HEK293 (cell line): ENCODE measurements at regions not wholly inside any gene's neighbourhood (a gene's known extent, or its start where the extent isn't known, plus 50 kb on each side); places are given as distances from the start of the nearest gene placed in this dataset.

Source experiments
- CTCF ChIA-PET: fragments of 350-600 bp; formaldehyde crosslinking; extraction: SDS; loops from one replicate; lab custom pipeline; 2021; ENCODE audit warnings: antibody characterized with exemption; lab: Yijun Ruan, JAX
- POLR2A ChIA-PET: fragments of 300-600 bp; formaldehyde crosslinking; extraction: SDS; loops from one replicate; lab custom pipeline; 2020; ENCODE audit warnings: antibody characterized with exemption, inconsistent platforms; lab: Yijun Ruan, JAX
- H3K27ac ChIP-seq: fragments of 200-500 bp; sonication (Bioruptor generic); 2 replicates; pipeline ENCODE4 v1.5.1; 2014; ENCODE audit warnings: low read depth, low read length, control low read depth, inconsistent platforms; ENCODE audit errors: extremely low read depth
- H3K36me3 ChIP-seq, 2 experiments: fragments of 200-500 bp in 1 of 2; sonication (Bioruptor generic) in 1 of 2; 1 replicate in 1 of 2; 2 replicates in 1 of 2; pipeline ENCODE4 v1.5.1; 2014 to 2017; ENCODE audit warnings: inconsistent platforms in 2 of 2, low read length in 2 of 2; ENCODE audit not compliant: control insufficient read depth in 2 of 2, insufficient read depth in 1 of 2
- H3K4me1 ChIP-seq: fragments of 200-500 bp; sonication (Bioruptor generic); 2 replicates; pipeline ENCODE4 v1.5.1; 2014; ENCODE audit warnings: mild to moderate bottlenecking, low read length, inconsistent platforms; ENCODE audit not compliant: control insufficient read depth, insufficient read depth
- H3K4me3 ChIP-seq: 2 replicates; pipeline ENCODE4 v1.5.1; 2011; ENCODE audit warnings: low read depth, mild to moderate bottlenecking, control low read depth, low read length, moderate library complexity
- H3K9me3 ChIP-seq: fragments of 200-500 bp; sonication (Bioruptor generic); 2 replicates; pipeline ENCODE4 v1.5.1; 2014; ENCODE audit warnings: low read depth, low read length, inconsistent platforms; ENCODE audit not compliant: control insufficient read depth, insufficient read depth
- BCL11A ChIP-seq: fragments of 450-650 bp; formaldehyde crosslinking; IDR thresholded peaks from 2 replicates; pipeline ENCODE4 v1.5.1; 2016; ENCODE audit warnings: low read depth, missing biosample characterization, missing genetic modification characterization
- BCL6B ChIP-seq: fragments of 450-650 bp; formaldehyde crosslinking; IDR thresholded peaks from 2 replicates; pipeline ENCODE4 v1.5.1; 2017; ENCODE audit warnings: missing biosample characterization, missing genetic modification characterization
- SCRT2 ChIP-seq: fragments of 450-650 bp; formaldehyde crosslinking; IDR thresholded peaks from 2 replicates; pipeline ENCODE4 v1.5.1; 2016; ENCODE audit warnings: missing biosample characterization, missing genetic modification characterization
- ZBTB20 ChIP-seq: fragments of 450-650 bp; formaldehyde crosslinking; IDR thresholded peaks from 2 replicates; pipeline ENCODE4 v1.5.1; 2016; ENCODE audit warnings: missing biosample characterization, missing genetic modification characterization
- ZBTB8A ChIP-seq: fragments of 450-650 bp; formaldehyde crosslinking; IDR thresholded peaks from 2 replicates; pipeline ENCODE4 v1.5.1; 2016; ENCODE audit warnings: missing biosample characterization, missing genetic modification characterization
- ZEB2 ChIP-seq: fragments of 450-650 bp; formaldehyde crosslinking; IDR thresholded peaks from 2 replicates; pipeline ENCODE4 v1.5.1; 2016; ENCODE audit warnings: missing biosample characterization, missing genetic modification characterization
- ZFHX2 ChIP-seq: fragments of 450-650 bp; formaldehyde crosslinking; conservative IDR thresholded peaks from 2 replicates; pipeline ENCODE4 v1.5.1; 2016; ENCODE audit warnings: missing biosample characterization, missing genetic modification characterization
- ZNF112 ChIP-seq: fragments of 450-650 bp; formaldehyde crosslinking; IDR thresholded peaks from 2 replicates; pipeline ENCODE4 v1.5.0; 2017; ENCODE audit warnings: missing biosample characterization, missing genetic modification characterization
- ZNF114 ChIP-seq: fragments of 450-650 bp; formaldehyde crosslinking; IDR thresholded peaks from 2 replicates; pipeline ENCODE4 v1.5.0; 2017; ENCODE audit warnings: missing biosample characterization, missing genetic modification characterization
- ZNF138 ChIP-seq: fragments of 450-650 bp; formaldehyde crosslinking; IDR thresholded peaks from 2 replicates; pipeline ENCODE4 v1.5.1; 2016; ENCODE audit warnings: missing biosample characterization, missing genetic modification characterization, borderline replicate concordance
- ZNF169 ChIP-seq: fragments of 450-650 bp; formaldehyde crosslinking; IDR thresholded peaks from 2 replicates; pipeline ENCODE4 v1.5.1; 2016; ENCODE audit warnings: missing biosample characterization, missing genetic modification characterization
- ZNF24 ChIP-seq: fragments of 450-650 bp; formaldehyde crosslinking; IDR thresholded peaks from 2 replicates; pipeline ENCODE4 v1.5.1; 2016; ENCODE audit warnings: missing biosample characterization, missing genetic modification characterization
- ZNF37A ChIP-seq: fragments of 450-650 bp; IDR thresholded peaks from 2 replicates; pipeline ENCODE4 v1.5.1; 2018; ENCODE audit warnings: missing biosample characterization, missing genetic modification characterization
- ZNF423 ChIP-seq: fragments of 450-650 bp; formaldehyde crosslinking; IDR thresholded peaks from 2 replicates; pipeline ENCODE4 v1.5.1; 2016; ENCODE audit warnings: missing biosample characterization, missing genetic modification characterization
- ZNF426 ChIP-seq: fragments of 450-650 bp; formaldehyde crosslinking; IDR thresholded peaks from 2 replicates; pipeline ENCODE4 v1.5.1; 2017; ENCODE audit warnings: missing biosample characterization, missing genetic modification characterization, mild to moderate bottlenecking, inconsistent platforms, moderate library complexity
- ZNF488 ChIP-seq: fragments of 450-650 bp; formaldehyde crosslinking; IDR thresholded peaks from 2 replicates; pipeline ENCODE4 v1.5.1; 2016; ENCODE audit warnings: missing biosample characterization, missing genetic modification characterization
- ZNF585B ChIP-seq: fragments of 450-650 bp; formaldehyde crosslinking; IDR thresholded peaks from 2 replicates; pipeline ENCODE4 v1.5.1; 2016; ENCODE audit warnings: missing biosample characterization, missing genetic modification characterization
- ZNF596 ChIP-seq: fragments of 450-650 bp; IDR thresholded peaks from 2 replicates; pipeline ENCODE4 v1.5.0; 2018; ENCODE audit warnings: missing biosample characterization, mild to moderate bottlenecking, missing genetic modification characterization, moderate library complexity
- ZNF626 ChIP-seq: fragments of 450-650 bp; sonication (Bioruptor Pico); formaldehyde crosslinking; IDR thresholded peaks from 2 replicates; pipeline ENCODE4 v1.5.1; 2018; ENCODE audit warnings: missing biosample characterization, missing genetic modification characterization, inconsistent platforms
- ZNF654 ChIP-seq: fragments of 450-650 bp; formaldehyde crosslinking; IDR thresholded peaks from 2 replicates; pipeline ENCODE4 v1.5.1; 2016; ENCODE audit warnings: low read depth, missing biosample characterization, missing genetic modification characterization
- ZNF664 ChIP-seq: fragments of 450-650 bp; formaldehyde crosslinking; IDR thresholded peaks from 2 replicates; pipeline ENCODE4 v1.5.1; 2016; ENCODE audit warnings: missing biosample characterization, missing genetic modification characterization
- TF ChIP-seq, protein P1 (sequence below): fragments of 450-650 bp; formaldehyde crosslinking; conservative IDR thresholded peaks from 2 replicates; pipeline ENCODE4 v1.5.1; 2016; ENCODE audit warnings: low read depth, missing biosample characterization, missing genetic modification characterization
- TF ChIP-seq, protein P2 (sequence below): fragments of 450-650 bp; formaldehyde crosslinking; IDR thresholded peaks from 2 replicates; pipeline ENCODE4 v1.5.1; 2016; ENCODE audit warnings: missing biosample characterization, missing genetic modification characterization
- TF ChIP-seq, protein P3 (sequence below): fragments of 450-650 bp; formaldehyde crosslinking; IDR thresholded peaks from 2 replicates; pipeline ENCODE4 v1.5.1; 2016; ENCODE audit warnings: missing biosample characterization, missing genetic modification characterization, borderline replicate concordance

DNA sequence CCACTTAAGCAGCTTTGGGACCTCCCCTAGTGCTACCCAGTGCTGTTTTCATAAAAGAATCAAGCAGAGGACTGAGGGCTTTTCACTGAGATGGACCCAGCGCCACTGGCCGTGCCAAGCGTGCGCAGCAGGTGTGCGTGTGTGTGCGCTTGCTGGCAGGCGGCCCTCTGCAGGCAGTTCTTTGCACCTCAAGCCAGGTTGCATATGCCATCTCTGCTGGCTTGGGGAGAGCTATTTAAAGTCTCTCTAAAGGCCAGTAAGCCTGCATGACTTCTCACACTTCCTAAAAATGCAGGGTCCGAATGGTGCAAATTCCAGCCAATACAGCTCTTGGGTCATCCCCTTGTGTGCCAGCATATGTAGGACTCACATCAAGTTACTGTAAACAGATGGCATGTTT, 255.5 kb downstream of the RNF152 start (continued):
- TF ChIP-seq ZNF169: no peak
- no peak for TF ChIP-seq ZNF423 (tag by site-specific recombination)
- TF ChIP-seq, protein P1, sequence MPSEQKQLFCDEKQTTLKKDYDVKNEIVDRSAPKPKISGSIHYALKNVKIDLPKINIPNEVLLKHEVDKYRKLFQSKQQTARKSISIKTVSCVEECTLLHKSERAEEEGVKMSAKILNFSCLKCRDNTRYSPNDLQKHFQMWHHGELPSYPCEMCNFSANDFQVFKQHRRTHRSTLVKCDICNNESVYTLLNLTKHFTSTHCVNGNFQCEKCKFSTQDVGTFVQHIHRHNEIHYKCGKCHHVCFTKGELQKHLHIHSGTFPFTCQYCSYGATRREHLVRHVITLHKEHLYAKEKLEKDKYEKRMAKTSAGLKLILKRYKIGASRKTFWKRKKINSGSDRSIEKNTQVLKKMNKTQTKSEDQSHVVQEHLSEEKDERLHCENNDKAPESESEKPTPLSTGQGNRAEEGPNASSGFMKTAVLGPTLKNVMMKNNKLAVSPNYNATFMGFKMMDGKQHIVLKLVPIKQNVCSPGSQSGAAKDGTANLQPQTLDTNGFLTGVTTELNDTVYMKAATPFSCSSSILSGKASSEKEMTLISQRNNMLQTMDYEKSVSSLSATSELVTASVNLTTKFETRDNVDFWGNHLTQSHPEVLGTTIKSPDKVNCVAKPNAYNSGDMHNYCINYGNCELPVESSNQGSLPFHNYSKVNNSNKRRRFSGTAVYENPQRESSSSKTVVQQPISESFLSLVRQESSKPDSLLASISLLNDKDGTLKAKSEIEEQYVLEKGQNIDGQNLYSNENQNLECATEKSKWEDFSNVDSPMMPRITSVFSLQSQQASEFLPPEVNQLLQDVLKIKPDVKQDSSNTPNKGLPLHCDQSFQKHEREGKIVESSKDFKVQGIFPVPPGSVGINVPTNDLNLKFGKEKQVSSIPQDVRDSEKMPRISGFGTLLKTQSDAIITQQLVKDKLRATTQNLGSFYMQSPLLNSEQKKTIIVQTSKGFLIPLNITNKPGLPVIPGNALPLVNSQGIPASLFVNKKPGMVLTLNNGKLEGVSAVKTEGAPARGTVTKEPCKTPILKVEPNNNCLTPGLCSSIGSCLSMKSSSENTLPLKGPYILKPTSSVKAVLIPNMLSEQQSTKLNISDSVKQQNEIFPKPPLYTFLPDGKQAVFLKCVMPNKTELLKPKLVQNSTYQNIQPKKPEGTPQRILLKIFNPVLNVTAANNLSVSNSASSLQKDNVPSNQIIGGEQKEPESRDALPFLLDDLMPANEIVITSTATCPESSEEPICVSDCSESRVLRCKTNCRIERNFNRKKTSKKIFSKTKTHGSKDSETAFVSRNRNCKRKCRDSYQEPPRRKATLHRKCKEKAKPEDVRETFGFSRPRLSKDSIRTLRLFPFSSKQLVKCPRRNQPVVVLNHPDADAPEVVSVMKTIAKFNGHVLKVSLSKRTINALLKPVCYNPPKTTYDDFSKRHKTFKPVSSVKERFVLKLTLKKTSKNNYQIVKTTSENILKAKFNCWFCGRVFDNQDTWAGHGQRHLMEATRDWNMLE: no peak
- no peak for TF ChIP-seq ZBTB8A
- TF ChIP-seq ZBTB20: no peak
- TF ChIP-seq, all 188 proteins: peak for 0

DNA sequence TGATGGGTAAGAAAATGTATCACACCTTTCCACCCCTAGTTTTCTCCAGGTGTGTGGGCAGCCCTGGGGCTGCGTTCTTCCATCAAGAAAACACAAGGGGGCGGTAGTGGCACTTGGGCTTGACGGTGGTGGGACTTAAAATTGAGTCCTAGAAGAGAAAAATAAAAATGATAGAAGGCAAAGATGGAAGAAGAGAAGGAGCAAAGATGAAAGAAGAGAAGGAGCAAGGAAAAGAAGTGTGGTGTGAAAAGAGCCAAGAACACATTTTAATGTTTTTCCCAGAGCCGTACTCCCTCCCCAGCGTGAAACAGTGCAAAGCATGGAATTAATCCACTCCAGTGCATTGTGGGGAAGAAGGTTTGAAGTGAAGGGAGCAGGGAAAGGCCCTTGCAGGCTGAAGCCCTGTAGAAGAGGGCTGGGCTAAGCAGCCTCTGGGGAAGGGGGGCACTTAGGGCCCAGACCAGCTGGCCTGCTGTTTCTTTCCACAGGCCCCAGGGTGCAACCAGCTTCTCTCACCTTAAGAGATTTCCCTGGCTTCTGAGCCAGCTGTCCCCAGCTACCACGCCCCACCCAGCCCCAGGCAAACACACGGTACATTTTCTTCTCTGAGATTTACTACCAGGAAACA, 256.8 kb downstream of the RNF152 start:
- Histone ChIP-seq H3K4me1 (no peaks in the 10 kb centered on the region), H3K4me3 (no peak overlapping the region), H3K27ac (no peak overlapping the region), H3K9me3 (no peaks in the 10 kb centered on the region), H3K36me3 (no peaks in the 10 kb centered on the region)
- ChIA-PET POLR2A (no interaction called here), CTCF (interaction anchor here (0.6 to 9.2 kb wide), 25 partner anchors 8 to 614 kb away, joined by 3 to 83 read pairs (median 4); no protein-coding TSS in a partner anchor)
- no peak for TF ChIP-seq ZNF138 (tag by site-specific recombination)
- no peak for TF ChIP-seq ZNF596 (tag by site-specific recombination)
- TF ChIP-seq ZNF24 (tag by site-specific recombination): no peak
- TF ChIP-seq BCL6B (tag by site-specific recombination): no peak
- no peak for TF ChIP-seq ZNF585B (tag by site-specific recombination)
- no peak for TF ChIP-seq BCL11A (tag by site-specific recombination)
- no peak for TF ChIP-seq ZNF664 (tag by site-specific recombination)
- TF ChIP-seq ZNF114 (tag by site-specific recombination): no peak
- TF ChIP-seq, protein P2, sequence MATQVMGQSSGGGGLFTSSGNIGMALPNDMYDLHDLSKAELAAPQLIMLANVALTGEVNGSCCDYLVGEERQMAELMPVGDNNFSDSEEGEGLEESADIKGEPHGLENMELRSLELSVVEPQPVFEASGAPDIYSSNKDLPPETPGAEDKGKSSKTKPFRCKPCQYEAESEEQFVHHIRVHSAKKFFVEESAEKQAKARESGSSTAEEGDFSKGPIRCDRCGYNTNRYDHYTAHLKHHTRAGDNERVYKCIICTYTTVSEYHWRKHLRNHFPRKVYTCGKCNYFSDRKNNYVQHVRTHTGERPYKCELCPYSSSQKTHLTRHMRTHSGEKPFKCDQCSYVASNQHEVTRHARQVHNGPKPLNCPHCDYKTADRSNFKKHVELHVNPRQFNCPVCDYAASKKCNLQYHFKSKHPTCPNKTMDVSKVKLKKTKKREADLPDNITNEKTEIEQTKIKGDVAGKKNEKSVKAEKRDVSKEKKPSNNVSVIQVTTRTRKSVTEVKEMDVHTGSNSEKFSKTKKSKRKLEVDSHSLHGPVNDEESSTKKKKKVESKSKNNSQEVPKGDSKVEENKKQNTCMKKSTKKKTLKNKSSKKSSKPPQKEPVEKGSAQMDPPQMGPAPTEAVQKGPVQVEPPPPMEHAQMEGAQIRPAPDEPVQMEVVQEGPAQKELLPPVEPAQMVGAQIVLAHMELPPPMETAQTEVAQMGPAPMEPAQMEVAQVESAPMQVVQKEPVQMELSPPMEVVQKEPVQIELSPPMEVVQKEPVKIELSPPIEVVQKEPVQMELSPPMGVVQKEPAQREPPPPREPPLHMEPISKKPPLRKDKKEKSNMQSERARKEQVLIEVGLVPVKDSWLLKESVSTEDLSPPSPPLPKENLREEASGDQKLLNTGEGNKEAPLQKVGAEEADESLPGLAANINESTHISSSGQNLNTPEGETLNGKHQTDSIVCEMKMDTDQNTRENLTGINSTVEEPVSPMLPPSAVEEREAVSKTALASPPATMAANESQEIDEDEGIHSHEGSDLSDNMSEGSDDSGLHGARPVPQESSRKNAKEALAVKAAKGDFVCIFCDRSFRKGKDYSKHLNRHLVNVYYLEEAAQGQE (tag by site-specific recombination): no peak
- peak; percentile 77 for TF ChIP-seq ZNF654 (tag by site-specific recombination)
- TF ChIP-seq SCRT2: no peak
- no peak for TF ChIP-seq ZNF488
- no peak for TF ChIP-seq ZNF626 (tag by site-specific recombination)
- TF ChIP-seq ZNF112: no peak
- TF ChIP-seq ZNF426: no peak
- TF ChIP-seq, protein P3, sequence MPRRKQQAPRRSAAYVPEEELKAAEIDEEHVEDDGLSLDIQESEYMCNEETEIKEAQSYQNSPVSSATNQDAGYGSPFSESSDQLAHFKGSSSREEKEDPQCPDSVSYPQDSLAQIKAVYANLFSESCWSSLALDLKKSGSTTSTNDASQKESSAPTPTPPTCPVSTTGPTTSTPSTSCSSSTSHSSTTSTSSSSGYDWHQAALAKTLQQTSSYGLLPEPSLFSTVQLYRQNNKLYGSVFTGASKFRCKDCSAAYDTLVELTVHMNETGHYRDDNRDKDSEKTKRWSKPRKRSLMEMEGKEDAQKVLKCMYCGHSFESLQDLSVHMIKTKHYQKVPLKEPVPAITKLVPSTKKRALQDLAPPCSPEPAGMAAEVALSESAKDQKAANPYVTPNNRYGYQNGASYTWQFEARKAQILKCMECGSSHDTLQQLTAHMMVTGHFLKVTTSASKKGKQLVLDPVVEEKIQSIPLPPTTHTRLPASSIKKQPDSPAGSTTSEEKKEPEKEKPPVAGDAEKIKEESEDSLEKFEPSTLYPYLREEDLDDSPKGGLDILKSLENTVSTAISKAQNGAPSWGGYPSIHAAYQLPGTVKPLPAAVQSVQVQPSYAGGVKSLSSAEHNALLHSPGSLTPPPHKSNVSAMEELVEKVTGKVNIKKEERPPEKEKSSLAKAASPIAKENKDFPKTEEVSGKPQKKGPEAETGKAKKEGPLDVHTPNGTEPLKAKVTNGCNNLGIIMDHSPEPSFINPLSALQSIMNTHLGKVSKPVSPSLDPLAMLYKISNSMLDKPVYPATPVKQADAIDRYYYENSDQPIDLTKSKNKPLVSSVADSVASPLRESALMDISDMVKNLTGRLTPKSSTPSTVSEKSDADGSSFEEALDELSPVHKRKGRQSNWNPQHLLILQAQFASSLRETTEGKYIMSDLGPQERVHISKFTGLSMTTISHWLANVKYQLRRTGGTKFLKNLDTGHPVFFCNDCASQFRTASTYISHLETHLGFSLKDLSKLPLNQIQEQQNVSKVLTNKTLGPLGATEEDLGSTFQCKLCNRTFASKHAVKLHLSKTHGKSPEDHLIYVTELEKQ (tag by site-specific recombination): no peak
- TF ChIP-seq ZNF37A: no peak
- peak; percentile 26; the same call in 1 of the 2 replicates for TF ChIP-seq ZFHX2 (tag by site-specific recombination)
- no peak for TF ChIP-seq ZEB2 (tag by site-specific recombination)
